ENCODE measurements at regions not wholly inside any gene's neighbourhood (a gene's known extent, or its start where the extent isn't known, plus 50 kb on each side); places are given as distances from the start of the nearest gene placed in this dataset.
A peak's percentile ranks its signal among the peaks of the same experiment; 100 is the strongest.
"Not testable (repeated sequence)": the region's sequence is repeated elsewhere in the genome, so short reads cannot be mapped to it uniquely, and the experiment has no call there.

- DNase-seq = no peak
Measured at GRCh38 chr15:95202569-95203349, 971.4 kb downstream of the MCTP2 start.

DNA sequence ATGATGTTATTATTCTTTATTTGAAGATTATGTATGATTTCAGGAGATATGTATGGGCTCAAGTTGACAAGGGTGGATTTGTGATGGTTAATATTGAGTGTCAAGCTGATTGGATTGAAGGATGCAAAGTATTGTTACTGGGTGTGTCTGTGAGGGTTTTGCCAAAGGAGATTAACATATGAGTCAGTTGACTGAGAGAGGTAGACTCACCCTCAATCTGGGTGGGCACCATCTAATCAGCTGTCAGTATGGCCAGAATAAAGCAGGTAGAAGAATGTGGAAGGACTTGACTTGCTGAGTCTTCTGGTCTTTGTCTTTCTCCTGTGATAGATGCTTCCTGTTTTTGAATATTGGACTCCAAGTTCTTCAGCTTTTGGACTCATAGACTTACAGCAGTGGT is 973.7 kb downstream of the MCTP2 start:
- DNase-seq = no peak

- DNase-seq = not testable (repeated sequence)
Measured at GRCh38 chr15:95205830-95206229, 974.5 kb downstream of the MCTP2 start.

DNA sequence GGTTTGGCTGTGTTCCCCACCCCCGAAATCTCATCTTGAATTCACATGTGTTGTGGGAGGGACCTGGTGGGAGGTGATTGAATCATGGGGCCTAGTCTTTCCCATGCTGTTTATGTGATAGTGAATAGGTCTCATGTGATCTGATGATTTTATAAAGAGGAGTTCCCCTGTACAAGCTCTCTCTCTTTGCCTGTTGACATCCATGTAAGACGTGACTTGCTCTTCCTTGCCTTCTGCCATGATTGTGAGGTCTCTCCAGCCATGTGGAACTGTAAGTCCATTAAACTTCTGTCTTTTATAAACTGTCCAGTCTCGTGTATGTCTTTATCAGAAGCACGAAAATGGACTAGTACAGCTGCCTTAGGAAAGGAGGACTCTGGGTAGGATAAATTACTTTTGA is 976.7 kb downstream of the MCTP2 start:
- DNase-seq = no peak

GRCh38 chr15:95208988-95209387 is 977.6 kb downstream of the MCTP2 start:
- no peak for DNase-seq

- DNase-seq = no peak
Measured at GRCh38 chr15:95210436-95210981, 979.1 kb downstream of the MCTP2 start.

DNA sequence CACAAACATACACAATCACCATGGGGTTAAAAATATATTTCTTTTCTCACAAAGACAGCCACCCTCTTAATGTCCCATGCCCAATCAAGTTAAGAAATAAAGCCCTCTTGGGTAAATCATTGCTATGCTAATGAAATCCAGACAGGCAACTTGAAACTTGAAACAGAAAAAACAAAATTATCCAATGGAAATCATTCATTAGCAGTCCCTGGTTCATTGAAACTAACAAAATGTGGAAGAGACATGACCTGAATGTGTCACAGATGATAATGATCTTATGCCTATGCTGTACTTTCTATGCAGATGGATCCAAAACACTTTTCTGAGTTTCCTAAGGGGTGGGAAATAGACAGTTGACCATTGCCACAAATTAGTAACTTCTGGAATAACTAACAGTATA is 983.7 kb downstream of the MCTP2 start:
- no peak for DNase-seq

DNA sequence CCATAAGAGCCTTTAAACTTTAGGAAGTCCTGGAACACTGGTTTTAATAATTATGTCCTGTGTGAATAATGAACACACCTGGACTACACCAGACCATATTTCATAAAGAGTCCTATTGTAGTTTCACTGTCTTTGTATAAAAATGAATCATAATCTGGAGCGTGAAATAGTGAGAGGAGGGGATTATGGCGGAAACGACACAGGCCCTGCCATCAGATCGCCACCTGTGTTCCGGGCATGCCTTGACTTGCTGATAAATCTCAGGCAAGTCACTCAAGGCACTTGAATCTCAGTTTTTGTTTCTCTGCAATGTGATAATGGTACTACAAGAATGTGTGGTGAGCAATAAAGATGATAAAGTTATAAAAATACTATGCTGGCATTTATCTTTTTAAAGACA is 995.5 kb downstream of the MCTP2 start:
- no peak for DNase-seq

- no peak for DNase-seq
Measured at GRCh38 chr15:95227235-95227634, 995.9 kb downstream of the MCTP2 start.

DNA sequence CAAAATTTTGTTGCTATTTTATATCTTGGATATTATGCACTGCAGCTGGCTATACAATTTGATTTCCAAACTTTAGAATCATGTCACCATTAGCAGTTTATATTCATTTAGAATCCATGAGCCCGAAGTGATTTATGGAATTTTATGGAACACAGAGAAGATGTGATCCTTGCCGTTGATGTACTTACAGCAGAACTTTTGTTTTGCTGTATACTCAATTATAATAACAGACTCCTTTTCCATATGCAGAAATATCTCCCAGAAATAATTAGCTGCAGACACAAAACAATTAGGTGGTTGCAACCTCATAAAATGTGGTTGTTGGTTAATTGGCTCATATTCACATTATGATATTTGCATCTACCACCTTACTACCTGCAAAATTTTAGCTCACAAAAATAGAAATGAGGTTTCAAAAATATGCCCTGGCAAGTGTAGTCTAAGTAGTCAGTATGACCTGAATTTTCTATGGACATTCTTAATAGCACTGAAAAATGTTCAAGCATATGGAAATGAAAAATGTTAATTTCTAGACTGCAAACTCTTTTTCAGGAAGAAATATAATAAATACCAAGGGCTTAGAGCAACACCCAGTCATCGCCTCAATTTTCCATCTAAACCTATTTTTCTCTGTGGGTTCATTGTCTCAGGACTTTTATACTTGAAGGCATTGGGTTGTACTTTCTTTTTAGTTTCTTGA is 997.6 kb downstream of the MCTP2 start:
- no peak for DNase-seq

DNA sequence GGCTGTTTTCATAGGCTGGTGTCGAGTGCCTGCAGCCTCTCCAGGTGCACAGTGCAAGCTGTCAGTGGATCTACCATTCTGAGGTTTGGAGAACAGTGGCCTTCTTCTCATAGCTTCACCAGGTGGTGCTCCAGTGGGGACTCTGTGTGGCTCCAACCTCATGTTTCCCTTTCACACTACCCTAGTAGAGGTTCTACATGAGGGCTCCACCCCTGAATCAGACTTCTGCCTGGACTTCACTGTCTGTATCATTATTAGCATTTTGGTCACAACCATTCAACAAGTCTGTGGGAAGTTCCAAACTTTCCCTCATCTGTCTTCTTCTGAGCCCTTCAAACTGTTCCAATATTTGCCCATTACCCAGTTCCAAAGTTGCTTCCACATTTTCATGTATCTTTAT is 1003.7 kb downstream of the MCTP2 start:
- DNase-seq = no peak

- no peak for DNase-seq
Measured at GRCh38 chr15:95247071-95247984, 1016.0 kb downstream of the MCTP2 start.

DNA sequence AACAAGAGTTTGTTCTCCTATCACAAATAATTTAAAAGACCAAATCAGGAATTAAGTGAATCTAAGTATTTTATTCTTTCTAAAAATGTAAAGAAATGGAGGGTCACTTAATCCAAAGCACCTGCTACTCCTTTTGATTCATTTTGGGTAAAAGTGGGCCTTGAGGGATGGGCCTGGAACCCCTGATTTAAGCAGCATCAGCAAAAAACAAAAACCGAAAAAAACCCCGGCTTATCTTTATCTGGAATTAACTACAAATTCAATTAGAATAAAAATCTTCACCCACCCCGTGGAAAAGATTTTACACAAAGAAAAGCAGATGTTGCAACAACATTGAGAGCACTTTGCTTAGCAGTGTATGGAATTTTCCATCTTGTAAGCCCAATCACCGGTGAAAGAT is 1018.2 kb downstream of the MCTP2 start:
- DNase-seq = no peak

DNA sequence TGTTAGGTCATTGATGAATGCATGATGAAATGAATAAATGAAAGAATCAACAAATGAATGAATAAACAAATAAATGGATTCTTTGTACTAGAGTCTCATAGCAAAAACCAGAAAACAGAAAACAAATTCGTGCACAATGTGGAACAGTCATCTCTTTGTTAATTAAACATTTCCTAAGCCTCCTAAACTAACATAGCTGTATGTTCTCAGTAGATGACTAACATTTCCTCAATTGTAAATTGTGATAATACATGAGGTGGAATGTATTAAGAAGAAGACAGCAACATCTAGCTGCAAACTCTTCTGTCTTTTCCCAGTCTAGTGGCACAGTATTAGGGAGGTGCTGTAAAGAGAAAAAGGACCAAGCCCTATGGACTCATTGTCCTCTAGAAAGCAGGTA is 1021.0 kb downstream of the MCTP2 start:
- DNase-seq = no peak

- DNase-seq = no peak
Measured at GRCh38 chr15:95254263-95254662, 1022.9 kb downstream of the MCTP2 start.

GRCh38 chr15:95259513-95259912 is 1028.2 kb downstream of the MCTP2 start:
- peak; percentile 10 to 15 for DNase-seq

DNA sequence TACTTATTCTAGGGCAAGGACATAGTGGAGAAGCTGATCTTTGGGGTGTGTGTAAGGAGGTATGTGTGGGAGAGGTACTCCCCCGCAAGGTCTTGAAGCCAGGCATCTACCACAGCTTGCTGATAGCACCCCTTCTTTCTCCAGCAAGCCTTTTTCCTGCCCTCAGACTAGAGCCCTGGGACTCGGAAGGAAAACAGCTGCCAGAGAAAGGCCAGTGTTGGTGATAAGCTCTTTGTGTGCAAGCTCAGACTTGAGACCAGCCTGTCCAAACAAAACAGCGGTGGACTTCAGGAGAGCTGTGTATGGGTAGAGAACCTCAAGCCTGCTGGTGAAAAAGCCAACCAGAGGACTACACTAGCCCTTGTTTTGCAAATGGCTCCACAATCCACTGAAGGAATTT is 1028.6 kb downstream of the MCTP2 start:
- no peak for DNase-seq

GRCh38 chr15:95260856-95261255 is 1029.5 kb downstream of the MCTP2 start:
- no peak for DNase-seq

DNA sequence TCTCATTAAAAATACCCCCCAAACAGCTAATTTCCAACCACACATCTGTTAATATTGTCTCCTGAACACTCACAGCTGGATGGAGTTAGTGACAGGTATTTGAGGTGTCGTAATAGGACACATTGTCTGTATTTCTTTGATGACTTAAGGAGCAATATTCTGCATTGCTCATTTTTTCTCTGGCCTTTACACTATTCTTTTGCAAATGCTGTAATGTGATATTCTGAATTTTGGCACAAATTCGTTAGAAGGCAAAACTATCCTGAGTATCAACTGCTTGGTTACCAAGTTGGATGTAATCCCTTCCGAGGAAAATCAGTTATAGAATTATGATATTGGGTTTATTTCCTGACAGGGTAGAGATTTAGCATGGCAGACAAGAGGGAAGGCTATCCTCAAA is 1030.2 kb downstream of the MCTP2 start:
- no peak for DNase-seq

GRCh38 chr15:95261968-95262367 is 1030.6 kb downstream of the MCTP2 start:
- no peak for DNase-seq

GRCh38 chr15:95262866-95263564 is 1031.7 kb downstream of the MCTP2 start:
- DNase-seq = no peak

DNA sequence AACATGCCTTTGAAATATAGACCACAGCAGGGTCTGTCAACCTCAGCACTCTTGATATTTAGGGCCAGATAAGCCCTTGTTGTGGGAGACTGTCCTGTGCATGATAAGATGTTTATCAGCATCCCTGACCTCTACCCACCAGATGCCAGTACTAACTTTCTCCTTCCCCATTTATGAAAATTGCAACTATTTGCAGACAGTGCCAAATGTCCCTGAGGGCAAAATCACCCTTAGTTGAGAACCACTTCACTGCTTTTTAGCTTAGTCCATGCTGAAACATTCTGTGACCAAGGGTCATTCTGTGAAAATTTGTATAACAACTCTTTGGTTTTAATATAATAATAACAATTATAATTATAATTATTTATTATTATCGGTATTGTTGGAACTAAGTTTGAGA is 1032.4 kb downstream of the MCTP2 start:
- no peak for DNase-seq
